ENCODE measurements at regions not wholly inside any gene's neighbourhood (a gene's known extent, or its start where the extent isn't known, plus 50 kb on each side); places are given as distances from the start of the nearest gene placed in this dataset.

DNA sequence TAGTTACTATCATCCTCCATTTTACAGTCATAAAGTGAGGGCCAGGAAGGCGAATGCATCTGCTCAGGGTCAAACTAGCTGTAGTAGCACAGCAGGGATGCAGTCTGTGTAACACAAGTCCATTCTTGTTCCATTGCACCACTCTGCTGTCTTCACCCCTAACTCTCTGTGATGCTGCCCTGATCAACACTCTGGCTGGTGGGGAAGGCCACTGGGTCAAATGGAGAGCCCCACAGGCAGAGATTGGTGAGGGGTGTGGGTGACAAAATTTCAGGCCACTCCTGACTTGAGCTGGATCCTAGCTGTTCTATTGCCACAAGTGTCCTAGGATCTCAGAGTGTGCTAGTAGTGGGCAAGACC, 136.5 kb downstream of the PJA1 start:
- in situ Hi-C loops (cut with HindIII; ENCODE audit: low pct_unique_long_range_greater_than_20kb, low sequenced_read_pairs): no loop called here
- ChIA-PET POLR2A (no interaction called here), CTCF (interaction anchor here (0.6 kb wide), 1 partner anchor 20 kb away, joined by 4 read pairs; no protein-coding TSS in a partner anchor)
- Histone ChIP-seq H3K4me3 (ENCODE audit: low read depth in 2 of 2, low read length in 2 of 2) (no peak overlapping the region), H3K27ac (ENCODE audit: low read length) (no peak overlapping the region), H3K36me3 (ENCODE audit: control insufficient read depth, insufficient read depth, low read length) (no peaks in the 10 kb centered on the region), H3K9me3 (ENCODE audit: control insufficient read depth, insufficient read depth, low read depth, low read length) (no peaks in the 10 kb centered on the region), H3K4me1 (ENCODE audit: control insufficient read depth, insufficient read depth, low read length) (no peaks in the 10 kb centered on the region), H3K27me3 (ENCODE audit: control insufficient read depth, insufficient read depth, low read length) (no peaks in the 10 kb centered on the region)
- ATAC-seq (no peak), DNase-seq (ENCODE audit: low read depth, low spot score) (no peak)
- no TSS peak for BruUV-seq (replicated peaks)
- no peak for TF ChIP-seq CTCF (IDR thresholded peaks at IDR 0.05)
- no peak for TF ChIP-seq REST (IDR thresholded peaks at IDR 0.05; ENCODE audit: insufficient read depth in 1 of 2, low read depth in 2 of 2, low read length in 1 of 2)
- no peak for TF ChIP-seq POLR2AphosphoS5 (IDR thresholded peaks at IDR 0.05; ENCODE audit: low read depth, low read length)
- TF ChIP-seq TCF7L2 (IDR thresholded peaks at IDR 0.05; ENCODE audit: low read depth, low read length): no peak
- TF ChIP-seq SIN3A (IDR thresholded peaks at IDR 0.05; ENCODE audit: borderline replicate concordance, insufficient read depth, low read depth, low read length): no peak
- intact Hi-C loops (cut with micrococcal nuclease; ENCODE audit: unreplicated experiment): no loop called here

DNA sequence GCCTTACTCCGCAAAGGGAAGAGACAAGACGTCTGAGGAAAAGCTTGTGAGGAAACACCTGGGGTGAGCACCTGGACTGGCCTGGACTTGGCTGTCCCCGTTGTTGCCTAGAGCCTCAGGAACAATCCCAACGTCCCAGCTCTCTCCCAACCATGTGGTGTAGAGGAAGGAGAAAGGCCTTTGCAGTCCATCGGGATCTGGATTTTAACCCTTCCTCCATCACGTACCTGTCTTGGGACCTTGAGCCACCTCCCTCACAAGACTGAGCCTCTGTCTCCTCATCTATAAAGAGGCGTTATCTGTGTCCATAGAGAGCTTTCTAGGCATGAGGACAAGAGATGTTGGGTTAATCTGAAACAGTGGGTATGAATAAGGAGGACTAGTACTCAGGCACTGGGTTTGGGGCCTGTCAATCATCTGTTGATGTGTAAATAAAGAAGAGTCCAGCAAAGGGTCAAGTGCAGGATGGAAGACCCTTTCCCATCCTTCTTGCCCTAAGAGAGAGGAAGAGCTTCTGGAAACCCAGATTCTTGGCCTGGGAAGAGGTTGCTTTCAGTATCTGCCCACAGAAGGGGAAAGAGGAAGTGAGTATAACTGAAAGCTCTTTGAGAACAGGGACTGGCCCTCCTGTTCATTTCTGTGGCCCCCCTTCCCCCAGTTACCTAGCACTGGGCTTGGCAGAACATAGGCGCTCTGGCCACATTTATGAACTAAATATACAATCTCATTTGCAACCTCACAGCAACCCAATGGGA, 137.1 kb downstream of the PJA1 start:
- no peaks in the 10 kb centered on the region for H3K4me1 ChIP-seq (ENCODE audit: control insufficient read depth, insufficient read depth, low read length)
- H3K27me3 ChIP-seq (ENCODE audit: control insufficient read depth, insufficient read depth, low read length): no peaks in the 10 kb centered on the region
- intact Hi-C loops (cut with micrococcal nuclease; ENCODE audit: unreplicated experiment) (no loop called here), in situ Hi-C loops (cut with HindIII; ENCODE audit: low pct_unique_long_range_greater_than_20kb, low sequenced_read_pairs) (no loop called here)
- no peaks in the 10 kb centered on the region for H3K9me3 ChIP-seq (ENCODE audit: control insufficient read depth, insufficient read depth, low read depth, low read length)
- no peak overlapping the region for H3K4me3 ChIP-seq (ENCODE audit: low read depth in 2 of 2, low read length in 2 of 2)
- H3K36me3 ChIP-seq (ENCODE audit: control insufficient read depth, insufficient read depth, low read length): no peaks in the 10 kb centered on the region
- DNase-seq (ENCODE audit: low read depth, low spot score): no peak
- ATAC-seq: no peak
- no peak for TF ChIP-seq REST (IDR thresholded peaks at IDR 0.05; ENCODE audit: insufficient read depth in 1 of 2, low read depth in 2 of 2, low read length in 1 of 2)
- no peak overlapping the region for H3K27ac ChIP-seq (ENCODE audit: low read length)
- no TSS peak for BruUV-seq (replicated peaks)
- ChIA-PET CTCF (no interaction called here), POLR2A (no interaction called here)
